ENCODE measurements at regions not wholly inside any gene's neighbourhood (a gene's known extent, or its start where the extent isn't known, plus 50 kb on each side); places are given as distances from the start of the nearest gene placed in this dataset.

DNA sequence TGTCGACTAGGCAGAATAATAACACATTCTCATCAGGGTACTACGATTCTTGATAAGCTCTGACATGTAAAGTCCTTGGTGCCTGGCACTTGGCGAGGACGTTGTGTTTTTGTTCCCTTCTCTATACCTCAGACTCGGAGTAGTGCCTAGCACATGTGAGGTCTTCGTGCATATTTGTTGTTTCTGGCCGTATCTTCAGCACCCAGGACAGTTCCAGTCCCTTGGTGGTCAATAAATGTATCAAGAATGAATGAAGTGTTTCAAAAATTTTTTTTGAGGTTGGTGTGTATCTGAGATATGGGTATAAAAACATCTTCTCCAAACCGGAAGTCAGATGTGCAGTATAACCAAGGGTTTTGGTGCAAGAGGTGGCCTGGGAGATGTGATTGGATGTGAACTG lies 198.2 kb downstream of the AACS start:
- Histone ChIP-seq H3K9me3 (replicated peaks in 1 of 3) (no peaks in the 10 kb centered on the region), H3K4me1 (replicated peaks in 1 of 2) (no peaks in the 10 kb centered on the region), H3K36me3 (replicated peaks in 1 of 2) (no peaks in the 10 kb centered on the region), H3K4me3 (no peak overlapping the region), H3K27me3 (no peaks in the 10 kb centered on the region), H3K27ac (no peak overlapping the region)
- DNase-seq, result no peak
- intact Hi-C loops (cut with DNase I), result no loop called here
- TF ChIP-seq, protein P1, sequence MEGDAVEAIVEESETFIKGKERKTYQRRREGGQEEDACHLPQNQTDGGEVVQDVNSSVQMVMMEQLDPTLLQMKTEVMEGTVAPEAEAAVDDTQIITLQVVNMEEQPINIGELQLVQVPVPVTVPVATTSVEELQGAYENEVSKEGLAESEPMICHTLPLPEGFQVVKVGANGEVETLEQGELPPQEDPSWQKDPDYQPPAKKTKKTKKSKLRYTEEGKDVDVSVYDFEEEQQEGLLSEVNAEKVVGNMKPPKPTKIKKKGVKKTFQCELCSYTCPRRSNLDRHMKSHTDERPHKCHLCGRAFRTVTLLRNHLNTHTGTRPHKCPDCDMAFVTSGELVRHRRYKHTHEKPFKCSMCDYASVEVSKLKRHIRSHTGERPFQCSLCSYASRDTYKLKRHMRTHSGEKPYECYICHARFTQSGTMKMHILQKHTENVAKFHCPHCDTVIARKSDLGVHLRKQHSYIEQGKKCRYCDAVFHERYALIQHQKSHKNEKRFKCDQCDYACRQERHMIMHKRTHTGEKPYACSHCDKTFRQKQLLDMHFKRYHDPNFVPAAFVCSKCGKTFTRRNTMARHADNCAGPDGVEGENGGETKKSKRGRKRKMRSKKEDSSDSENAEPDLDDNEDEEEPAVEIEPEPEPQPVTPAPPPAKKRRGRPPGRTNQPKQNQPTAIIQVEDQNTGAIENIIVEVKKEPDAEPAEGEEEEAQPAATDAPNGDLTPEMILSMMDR (IDR thresholded peaks at IDR 0.05), result no peak
- TF ChIP-seq POLR2A (IDR thresholded peaks at IDR 0.05), result no peak
- WGBS, 4 donors, result 80 to 83% (median 81%) methylated on average over 8 of the region's 8 CpGs

DNA sequence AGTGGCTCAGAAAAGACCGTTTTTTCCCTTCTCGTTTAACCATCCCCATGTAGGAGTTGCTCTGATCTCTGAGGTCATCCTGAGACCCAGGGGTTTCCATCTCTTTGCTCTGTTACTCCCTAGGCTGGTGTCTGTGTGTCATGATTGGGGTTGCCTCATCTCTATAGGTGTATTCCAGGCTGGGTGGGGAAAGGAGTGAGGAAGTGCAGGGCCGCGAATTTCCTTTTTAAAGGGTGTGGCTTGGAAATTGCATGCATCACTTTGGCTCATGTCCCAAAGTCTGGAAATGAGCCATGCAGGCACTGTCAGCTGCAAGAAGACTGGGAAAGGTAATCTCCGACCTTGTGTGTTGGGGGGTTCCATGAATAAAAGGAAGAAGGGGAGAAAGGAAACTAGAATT lies 201.9 kb downstream of the AACS start:
- 74 to 84% (median 76%) methylated on average over 5 of the region's 5 CpGs for WGBS, 4 donors
- Histone ChIP-seq H3K9me3 (replicated peaks in 1 of 3) (no peaks in the 10 kb centered on the region), H3K27ac (no peak overlapping the region), H3K27me3 (no peaks in the 10 kb centered on the region), H3K4me1 (replicated peaks in 1 of 2) (peaks cover 0 to 9% of the 10 kb centered on the region in 2 donors), H3K4me3 (no peak overlapping the region), H3K36me3 (replicated peaks in 1 of 2) (no peaks in the 10 kb centered on the region)
- DNase-seq, result no peak
- TF ChIP-seq POLR2A (IDR thresholded peaks at IDR 0.05), result no peak
- TF ChIP-seq, protein P1 (IDR thresholded peaks at IDR 0.05), result no peak
- intact Hi-C loops (cut with DNase I), result no loop called here

DNA sequence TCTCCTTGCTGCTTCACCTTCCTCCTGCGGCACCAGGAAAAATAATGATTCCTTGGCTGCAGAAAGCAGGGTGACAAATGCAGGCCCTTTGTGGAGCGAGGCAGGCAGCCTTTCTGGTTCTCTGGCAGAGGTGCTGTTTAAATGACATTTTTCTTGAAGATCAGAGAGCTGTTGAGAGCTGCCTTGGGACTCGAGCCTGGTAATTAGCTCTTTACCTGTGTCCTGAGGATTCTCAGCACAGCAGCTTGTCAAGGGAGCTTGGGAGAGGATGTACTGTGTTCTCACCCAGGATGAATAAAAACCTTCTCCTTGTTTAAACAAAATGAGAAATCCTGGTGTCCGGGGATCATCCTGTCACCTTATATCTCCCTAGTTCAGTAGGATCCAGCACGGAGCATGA lies 204.0 kb downstream of the AACS start:
- intact Hi-C loops (cut with DNase I), result no loop called here
- H3K4me1 ChIP-seq (replicated peaks in 1 of 2), result peaks cover 0 to 11% of the 10 kb centered on the region in 2 donors

DNA sequence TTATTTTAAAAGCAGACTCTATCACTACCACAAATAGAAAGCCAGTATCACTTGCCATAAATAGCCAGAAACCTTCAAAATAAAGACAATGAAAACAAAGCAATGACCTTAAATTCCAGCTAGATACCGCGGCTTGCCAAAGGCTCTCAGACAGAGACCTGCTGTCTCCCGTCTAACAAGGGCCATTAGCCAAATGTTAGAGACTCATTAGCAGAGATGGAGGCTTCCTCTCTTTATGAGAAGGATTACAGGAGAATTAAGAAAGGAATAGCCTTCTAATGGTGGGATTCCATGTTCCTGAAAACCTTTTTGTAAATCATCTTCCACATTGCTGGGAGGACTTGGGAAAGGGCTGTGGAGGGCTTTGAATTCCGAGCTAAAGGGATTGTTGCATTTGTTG lies 206.7 kb downstream of the AACS start:
- 32 to 42% (median 34%) methylated on average over 4 of the region's 4 CpGs for WGBS, 4 donors
- TF ChIP-seq POLR2A (IDR thresholded peaks at IDR 0.05), result no peak
- TF ChIP-seq, protein P1 (IDR thresholded peaks at IDR 0.05), result no peak
- Histone ChIP-seq H3K4me3 (no peak overlapping the region), H3K4me1 (replicated peaks in 1 of 2) (peaks cover 0 to 11% of the 10 kb centered on the region in 2 donors), H3K27me3 (no peaks in the 10 kb centered on the region), H3K9me3 (replicated peaks in 1 of 3) (no peaks in the 10 kb centered on the region), H3K36me3 (replicated peaks in 1 of 2) (no peaks in the 10 kb centered on the region), H3K27ac (no peak overlapping the region)
- intact Hi-C loops (cut with DNase I), result no loop called here
- peak in 5 of 7 donors; percentile 11 to 52 (median 24) for DNase-seq

More for the DNA sequence above, 204.0 kb downstream of the AACS start:
- H3K27me3 ChIP-seq, result no peaks in the 10 kb centered on the region
- H3K27ac ChIP-seq, result no peak overlapping the region
- H3K4me3 ChIP-seq, result no peak overlapping the region
- DNase-seq, result no peak
- H3K9me3 ChIP-seq (replicated peaks in 1 of 3), result no peaks in the 10 kb centered on the region
- TF ChIP-seq, protein P1 (IDR thresholded peaks at IDR 0.05), result no peak
- TF ChIP-seq POLR2A (IDR thresholded peaks at IDR 0.05), result no peak
- 64 to 68% (median 66%) methylated on average over 5 of the region's 5 CpGs for WGBS, 4 donors
- H3K36me3 ChIP-seq (replicated peaks in 1 of 2), result no peaks in the 10 kb centered on the region

All from adrenal gland (tissue), 9 donors.